ENCODE measurements at regions not wholly inside any gene's neighbourhood (a gene's known extent, or its start where the extent isn't known, plus 50 kb on each side); places are given as distances from the start of the nearest gene placed in this dataset.

- DNase-seq (ENCODE audit: low read depth) = no peak
- no peak for TF ChIP-seq CTCF (conservative IDR thresholded peaks at IDR 0.05; ENCODE audit: low read depth, low read length)
- H3K4me3 ChIP-seq (ENCODE audit: low read depth, low read length) = no peak overlapping the region
Measured at GRCh38 chr2:5851410-5851809, 159.2 kb downstream of the SOX11 start.

DNA sequence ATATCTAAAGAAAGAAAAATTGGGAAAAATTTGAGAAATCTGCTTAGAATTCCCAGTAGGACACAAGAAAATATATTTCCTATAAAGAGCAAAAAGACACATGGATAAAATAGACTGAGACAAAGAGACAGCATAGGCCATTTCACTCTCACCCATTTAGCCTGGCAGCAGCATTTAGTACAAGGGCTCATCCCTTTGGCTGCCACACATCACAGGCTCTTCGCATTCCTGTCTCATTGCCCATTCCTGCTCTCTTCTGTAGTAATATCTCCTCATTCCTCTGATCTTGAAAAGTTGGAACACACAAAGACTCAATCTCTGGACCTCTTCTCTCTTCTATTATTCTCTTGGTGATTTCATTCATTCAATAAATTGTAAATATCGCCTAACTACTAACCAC is 162.6 kb downstream of the SOX11 start:
- no peak overlapping the region for H3K4me3 ChIP-seq (ENCODE audit: low read depth, low read length)
- DNase-seq (ENCODE audit: low read depth) = no peak
- TF ChIP-seq CTCF (conservative IDR thresholded peaks at IDR 0.05; ENCODE audit: low read depth, low read length) = no peak

DNA sequence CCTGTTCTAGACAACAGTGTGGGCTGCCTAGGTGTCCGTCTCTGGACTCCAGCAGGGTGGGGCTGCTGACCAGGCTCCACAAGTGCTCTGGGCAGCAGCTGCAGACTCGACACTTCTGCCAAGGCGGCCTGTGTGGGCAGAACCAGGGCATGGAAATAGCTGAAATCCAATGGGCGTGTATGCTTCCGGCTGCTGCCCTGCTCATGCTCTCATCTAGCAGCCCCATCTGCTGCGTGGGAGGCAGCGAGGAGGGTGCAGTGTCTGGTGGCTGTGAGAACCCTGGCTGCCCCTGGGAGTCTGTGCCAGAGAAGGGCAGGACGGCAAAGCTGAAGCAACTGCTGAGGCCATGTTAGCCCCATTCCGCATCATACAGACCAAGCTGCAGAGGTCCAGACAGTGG is 174.9 kb downstream of the SOX11 start:
- no peak overlapping the region for H3K4me3 ChIP-seq (ENCODE audit: low read depth, low read length)
- TF ChIP-seq CTCF (conservative IDR thresholded peaks at IDR 0.05; ENCODE audit: low read depth, low read length) = no peak
- DNase-seq (ENCODE audit: low read depth) = no peak

- no peak overlapping the region for H3K4me3 ChIP-seq (ENCODE audit: low read depth, low read length)
- DNase-seq (ENCODE audit: low read depth) = no peak
- TF ChIP-seq CTCF (conservative IDR thresholded peaks at IDR 0.05; ENCODE audit: low read depth, low read length) = no peak
Measured at GRCh38 chr2:5868931-5869330, 176.7 kb downstream of the SOX11 start.

GRCh38 chr2:5869936-5870335 is 177.8 kb downstream of the SOX11 start:
- H3K4me3 ChIP-seq (ENCODE audit: low read depth, low read length) = no peak overlapping the region
- no peak for TF ChIP-seq CTCF (conservative IDR thresholded peaks at IDR 0.05; ENCODE audit: low read depth, low read length)
- no peak for DNase-seq (ENCODE audit: low read depth)

DNA sequence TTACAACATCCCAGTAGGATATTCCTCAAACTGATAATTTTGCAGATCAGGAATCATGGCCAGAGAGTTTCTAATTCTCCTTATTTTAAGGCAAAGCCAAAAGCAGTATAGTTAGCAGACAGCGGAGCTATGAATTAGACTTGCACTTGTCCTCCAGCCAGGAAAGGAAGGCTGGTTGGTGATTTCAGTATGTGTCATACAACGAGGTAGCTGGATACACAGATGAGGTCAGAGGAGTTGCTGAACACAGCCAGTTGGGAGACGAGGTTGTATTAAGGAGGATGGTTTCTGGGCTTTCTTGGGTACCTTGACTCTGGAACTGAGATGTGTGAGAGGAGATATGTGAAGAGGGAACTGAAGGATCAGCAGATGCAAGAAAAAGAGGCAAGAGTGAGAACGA is 185.2 kb downstream of the SOX11 start:
- no peak for DNase-seq (ENCODE audit: low read depth)
- TF ChIP-seq CTCF (conservative IDR thresholded peaks at IDR 0.05; ENCODE audit: low read depth, low read length) = no peak
- no peak overlapping the region for H3K4me3 ChIP-seq (ENCODE audit: low read depth, low read length)

GRCh38 chr2:5885451-5886173 is 193.4 kb downstream of the SOX11 start:
- DNase-seq (ENCODE audit: low read depth) = no peak
- no peak overlapping the region for H3K4me3 ChIP-seq (ENCODE audit: low read depth, low read length)
- no peak for TF ChIP-seq CTCF (conservative IDR thresholded peaks at IDR 0.05; ENCODE audit: low read depth, low read length)

Measured in choroid plexus epithelial cell (primary cell).